ENCODE measurements at regions not wholly inside any gene's neighbourhood (a gene's known extent, or its start where the extent isn't known, plus 50 kb on each side); places are given as distances from the start of the nearest gene placed in this dataset.

DNA sequence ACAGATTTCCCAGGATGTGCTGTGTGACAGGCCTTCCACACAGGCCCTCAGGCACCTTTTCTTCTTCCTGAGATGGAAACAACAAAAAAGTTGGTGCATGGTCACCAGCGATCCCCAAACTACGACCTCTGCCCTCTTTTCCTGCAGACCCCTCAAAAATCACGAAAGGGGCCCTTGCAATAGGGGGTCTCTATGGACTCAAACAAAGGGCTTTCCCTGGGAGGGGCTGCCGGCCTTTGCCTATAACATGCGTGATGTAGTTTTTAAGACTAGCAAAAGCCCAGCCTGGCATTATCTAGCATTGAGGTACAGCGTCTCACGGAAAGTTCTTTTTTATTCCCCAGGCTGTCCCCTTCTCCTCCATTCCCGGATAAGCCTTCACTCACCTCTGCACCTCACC, 71.2 kb downstream of the DIO3 start:
- Histone ChIP-seq H3K36me3 (no peaks in the 10 kb centered on the region), H3K27me3 (ENCODE audit: low read depth) (peaks cover 35% of the 10 kb centered on the region), H3K9me3 (replicated peaks) (no peaks in the 10 kb centered on the region), H3K4me3 (no peak overlapping the region), H3K4me1 (peaks cover 14% of the 10 kb centered on the region), H3K27ac (replicated peaks) (no peak overlapping the region)
- no peak for DNase-seq
- intact Hi-C loops (cut with micrococcal nuclease) = no loop called here
- TF ChIP-seq, protein P1, sequence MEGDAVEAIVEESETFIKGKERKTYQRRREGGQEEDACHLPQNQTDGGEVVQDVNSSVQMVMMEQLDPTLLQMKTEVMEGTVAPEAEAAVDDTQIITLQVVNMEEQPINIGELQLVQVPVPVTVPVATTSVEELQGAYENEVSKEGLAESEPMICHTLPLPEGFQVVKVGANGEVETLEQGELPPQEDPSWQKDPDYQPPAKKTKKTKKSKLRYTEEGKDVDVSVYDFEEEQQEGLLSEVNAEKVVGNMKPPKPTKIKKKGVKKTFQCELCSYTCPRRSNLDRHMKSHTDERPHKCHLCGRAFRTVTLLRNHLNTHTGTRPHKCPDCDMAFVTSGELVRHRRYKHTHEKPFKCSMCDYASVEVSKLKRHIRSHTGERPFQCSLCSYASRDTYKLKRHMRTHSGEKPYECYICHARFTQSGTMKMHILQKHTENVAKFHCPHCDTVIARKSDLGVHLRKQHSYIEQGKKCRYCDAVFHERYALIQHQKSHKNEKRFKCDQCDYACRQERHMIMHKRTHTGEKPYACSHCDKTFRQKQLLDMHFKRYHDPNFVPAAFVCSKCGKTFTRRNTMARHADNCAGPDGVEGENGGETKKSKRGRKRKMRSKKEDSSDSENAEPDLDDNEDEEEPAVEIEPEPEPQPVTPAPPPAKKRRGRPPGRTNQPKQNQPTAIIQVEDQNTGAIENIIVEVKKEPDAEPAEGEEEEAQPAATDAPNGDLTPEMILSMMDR (IDR thresholded peaks at IDR 0.05; ENCODE audit: borderline replicate concordance) = no peak

- intact Hi-C loops (cut with micrococcal nuclease) = no loop called here
- no peaks in the 10 kb centered on the region for H3K9me3 ChIP-seq (replicated peaks)
These were observed 72.0 kb downstream of the DIO3 start for GRCh38 chr14:101633276-101633675.

DNA sequence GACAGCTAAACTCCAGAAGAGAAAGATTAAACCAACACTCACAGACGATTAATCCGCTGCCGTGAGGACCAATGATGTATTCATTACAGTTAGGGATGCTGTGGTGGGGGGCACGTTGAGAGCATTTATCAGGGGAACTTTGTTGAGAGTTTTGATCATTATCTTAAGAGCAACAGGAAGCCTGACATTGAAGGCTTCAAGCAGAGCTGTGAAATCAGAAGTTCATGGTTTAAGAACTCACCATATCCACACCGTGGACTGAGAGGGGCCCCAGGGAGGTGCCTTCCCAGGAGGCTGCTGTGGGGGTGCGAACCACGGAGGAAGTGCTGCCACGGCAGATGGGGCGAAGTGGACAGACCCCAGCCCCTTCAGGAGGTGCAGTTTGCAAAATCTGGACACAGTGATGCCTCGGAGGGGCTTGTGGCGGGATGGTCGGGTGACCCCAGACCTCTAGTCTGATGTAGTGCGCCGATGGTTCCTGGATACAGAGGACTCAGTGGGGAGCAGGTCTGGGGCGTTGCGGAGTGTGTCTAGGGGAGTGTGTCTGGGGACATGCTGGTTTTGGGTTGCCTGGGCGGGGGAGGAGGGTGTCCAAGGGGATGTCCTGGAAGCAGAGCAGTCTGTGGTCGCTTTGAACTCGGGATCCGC, 73.0 kb downstream of the DIO3 start:
- intact Hi-C loops (cut with micrococcal nuclease) = no loop called here
- H3K27me3 ChIP-seq (ENCODE audit: low read depth) = peaks cover 43% of the 10 kb centered on the region
- H3K4me3 ChIP-seq = no peak overlapping the region
- TF ChIP-seq, protein P1 (IDR thresholded peaks at IDR 0.05; ENCODE audit: borderline replicate concordance) = no peak
- H3K27ac ChIP-seq (replicated peaks) = no peak overlapping the region
- no peaks in the 10 kb centered on the region for H3K9me3 ChIP-seq (replicated peaks)
- no peaks in the 10 kb centered on the region for H3K36me3 ChIP-seq
- no peaks in the 10 kb centered on the region for H3K4me1 ChIP-seq
- no peak for DNase-seq

More at GRCh38 chr14:101633276-101633675, 72.0 kb downstream of the DIO3 start:
- H3K4me1 ChIP-seq = peaks cover 7% of the 10 kb centered on the region
- no peak overlapping the region for H3K4me3 ChIP-seq
- TF ChIP-seq, protein P1 (IDR thresholded peaks at IDR 0.05; ENCODE audit: borderline replicate concordance) = no peak
- no peaks in the 10 kb centered on the region for H3K36me3 ChIP-seq
- DNase-seq = no peak
- H3K27ac ChIP-seq (replicated peaks) = no peak overlapping the region
- H3K27me3 ChIP-seq (ENCODE audit: low read depth) = peaks cover 38% of the 10 kb centered on the region

GRCh38 chr14:101634850-101635748, 73.8 kb downstream of the DIO3 start:
- H3K27me3 ChIP-seq (ENCODE audit: low read depth) = peaks cover 45% of the 10 kb centered on the region
- H3K27ac ChIP-seq (replicated peaks) = no peak overlapping the region
- H3K4me1 ChIP-seq = no peaks in the 10 kb centered on the region
- H3K36me3 ChIP-seq = no peaks in the 10 kb centered on the region
- H3K9me3 ChIP-seq (replicated peaks) = no peaks in the 10 kb centered on the region
- TF ChIP-seq, protein P1 (IDR thresholded peaks at IDR 0.05; ENCODE audit: borderline replicate concordance) = no peak
- DNase-seq = no peak
- intact Hi-C loops (cut with micrococcal nuclease) = no loop called here
- no peak overlapping the region for H3K4me3 ChIP-seq

- no peaks in the 10 kb centered on the region for H3K9me3 ChIP-seq (replicated peaks)
- intact Hi-C loops (cut with micrococcal nuclease) = no loop called here
- DNase-seq = no peak
- H3K4me1 ChIP-seq = no peaks in the 10 kb centered on the region
- no peaks in the 10 kb centered on the region for H3K36me3 ChIP-seq
- TF ChIP-seq, protein P1 (IDR thresholded peaks at IDR 0.05; ENCODE audit: borderline replicate concordance) = no peak
- H3K4me3 ChIP-seq = no peak overlapping the region
- H3K27me3 ChIP-seq (ENCODE audit: low read depth) = peaks cover 49% of the 10 kb centered on the region
- H3K27ac ChIP-seq (replicated peaks) = no peak overlapping the region
These were observed 74.7 kb downstream of the DIO3 start for GRCh38 chr14:101635749-101636560.

All from left ventricle myocardium inferior (tissue), 1 donor.